SKM-1 treated with dmso at 0.1 percent for 144 hours (cell line): ENCODE measurements at regions not wholly inside any gene's neighbourhood (a gene's known extent, or its start where the extent isn't known, plus 50 kb on each side); places are given as distances from the start of the nearest gene placed in this dataset.
A peak's percentile ranks its signal among the peaks of the same experiment; 100 is the strongest.

Experiments
- DNase-seq: peaks from one replicate; lab custom pipeline; 2025; ENCODE audit not compliant: unreplicated experiment; lab: John Stamatoyannopoulos, UW

- no peak for DNase-seq
Measured at GRCh38 chr10:6339891-6340290, 137.2 kb downstream of the PFKFB3 start.

DNA sequence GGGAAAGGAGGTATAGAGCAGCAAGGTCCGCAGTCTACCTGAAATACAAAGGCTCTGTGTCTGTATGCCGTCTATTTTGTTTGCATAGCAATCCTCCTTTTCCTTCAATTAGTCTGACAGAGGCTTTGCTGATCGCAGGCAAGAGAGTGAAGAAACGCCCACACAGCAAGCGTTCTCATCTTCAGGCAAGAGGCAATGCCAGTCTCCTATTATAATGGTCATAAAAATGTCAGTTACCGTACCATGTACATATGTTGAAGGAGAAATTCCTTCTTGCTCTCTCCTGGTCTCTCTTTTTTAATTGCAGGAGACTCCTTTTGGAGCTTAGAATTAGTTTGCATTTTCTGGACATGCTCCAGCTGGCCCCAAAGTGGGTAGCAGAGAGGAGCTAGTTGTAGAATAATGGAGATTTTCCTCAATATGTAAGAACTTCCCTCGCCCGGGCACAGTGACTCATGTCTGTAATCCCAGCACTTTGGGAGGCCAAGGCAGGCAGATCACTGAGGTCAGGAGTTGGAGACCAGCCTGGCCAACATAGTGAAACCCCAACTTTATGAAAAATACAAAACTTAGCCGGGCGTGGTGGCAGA, 139.5 kb downstream of the PFKFB3 start:
- no peak for DNase-seq

GRCh38 chr10:6343305-6344010, 140.7 kb downstream of the PFKFB3 start:
- DNase-seq, result no peak

GRCh38 chr10:6345404-6345803, 142.7 kb downstream of the PFKFB3 start:
- DNase-seq, result no peak

- no peak for DNase-seq
Measured at GRCh38 chr10:6346631-6347030, 143.9 kb downstream of the PFKFB3 start.

- DNase-seq, result no peak
Measured at GRCh38 chr10:6347391-6347951, 144.7 kb downstream of the PFKFB3 start.

GRCh38 chr10:6348096-6348874, 145.6 kb downstream of the PFKFB3 start:
- peak; percentile 81 for DNase-seq

DNA sequence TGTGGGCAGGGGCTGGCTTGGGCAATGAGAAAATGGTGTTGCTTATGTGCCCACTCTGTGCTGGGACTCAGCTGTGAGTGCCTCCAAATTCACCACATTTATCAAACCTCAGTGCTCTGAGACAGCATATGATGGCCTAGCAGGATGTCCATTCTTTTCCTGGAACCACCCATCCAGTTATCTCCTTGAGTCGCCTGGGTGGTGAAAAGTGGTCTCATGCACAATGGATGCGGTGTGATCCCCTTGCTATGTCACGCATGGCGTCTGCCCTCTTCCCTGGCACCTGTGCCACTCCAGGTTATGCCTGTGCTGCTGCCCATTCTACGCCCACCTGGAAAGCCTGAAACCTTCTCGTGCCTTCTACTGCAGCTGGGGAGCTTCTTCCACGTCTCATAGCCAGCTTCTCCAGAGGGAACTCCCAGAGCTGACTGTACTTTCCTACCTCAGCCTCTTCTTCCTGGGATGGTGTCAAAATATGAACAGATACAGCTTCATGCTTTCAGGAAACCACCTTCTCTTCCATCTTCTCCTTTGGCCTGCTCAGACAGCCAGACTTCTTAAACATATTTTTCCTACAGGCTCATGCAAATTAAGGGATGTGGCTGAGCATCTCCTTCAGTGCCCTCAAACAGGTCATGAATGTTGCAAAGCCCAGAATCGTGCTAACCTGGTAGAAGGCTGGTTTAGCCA, 147.3 kb downstream of the PFKFB3 start:
- no peak for DNase-seq

DNA sequence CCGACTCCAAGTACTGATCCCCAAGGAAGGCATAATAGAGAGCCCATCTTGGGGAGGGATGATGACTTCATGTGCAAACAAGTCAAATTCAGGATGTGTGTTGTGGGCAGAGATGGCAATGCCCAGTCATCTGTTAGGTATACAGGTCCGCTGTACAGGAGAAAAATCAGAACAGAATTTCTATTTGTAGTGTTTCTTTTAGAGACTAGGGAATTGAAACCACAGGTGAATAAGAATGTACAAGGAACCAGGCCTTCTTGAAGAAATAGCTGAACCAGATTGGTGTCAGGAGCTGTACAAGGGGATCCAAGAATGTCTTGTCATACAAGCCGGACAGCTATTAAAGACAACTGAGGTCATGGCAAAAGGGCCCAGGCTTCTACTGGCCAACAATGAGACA, 147.9 kb downstream of the PFKFB3 start:
- DNase-seq, result no peak

DNA sequence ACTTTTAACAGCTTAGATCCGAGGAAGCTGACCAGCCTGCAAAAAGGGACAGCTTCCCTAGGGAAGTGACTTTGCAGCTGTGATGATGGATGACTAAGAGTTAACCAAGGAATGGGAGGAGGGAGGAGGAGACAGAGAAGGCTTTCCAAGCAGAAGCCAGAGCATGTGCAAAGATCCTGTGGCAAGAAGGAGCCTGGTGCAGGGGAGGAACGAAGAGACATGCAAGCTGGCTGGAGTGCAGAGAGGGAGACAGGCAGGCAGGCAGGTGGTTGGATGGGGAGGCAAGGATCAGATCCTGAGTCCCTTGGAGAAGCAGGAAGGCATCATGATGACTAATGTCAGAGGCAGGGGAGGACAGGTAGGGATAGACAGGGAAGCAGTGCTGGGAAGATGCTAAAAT, 148.8 kb downstream of the PFKFB3 start:
- DNase-seq, result no peak

DNA sequence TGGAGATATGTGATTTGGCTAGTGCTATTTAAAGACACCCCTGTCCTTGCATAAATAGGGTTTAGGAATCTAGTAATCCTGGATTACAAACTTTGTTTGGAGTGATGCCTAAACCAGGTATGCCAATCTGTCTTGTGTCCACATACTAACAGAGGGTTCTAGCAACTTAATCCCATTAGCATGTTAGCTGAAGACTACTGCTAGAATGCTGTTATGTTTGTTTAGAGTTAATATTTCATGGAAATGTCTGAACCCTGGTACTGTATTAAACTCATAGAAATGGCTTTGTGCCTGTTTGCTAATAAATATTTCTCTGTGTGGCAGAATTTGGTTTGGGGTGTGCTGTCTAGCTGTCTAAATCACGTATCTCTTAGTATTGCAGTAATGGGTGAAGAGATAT, 150.8 kb downstream of the PFKFB3 start:
- DNase-seq, result no peak

DNA sequence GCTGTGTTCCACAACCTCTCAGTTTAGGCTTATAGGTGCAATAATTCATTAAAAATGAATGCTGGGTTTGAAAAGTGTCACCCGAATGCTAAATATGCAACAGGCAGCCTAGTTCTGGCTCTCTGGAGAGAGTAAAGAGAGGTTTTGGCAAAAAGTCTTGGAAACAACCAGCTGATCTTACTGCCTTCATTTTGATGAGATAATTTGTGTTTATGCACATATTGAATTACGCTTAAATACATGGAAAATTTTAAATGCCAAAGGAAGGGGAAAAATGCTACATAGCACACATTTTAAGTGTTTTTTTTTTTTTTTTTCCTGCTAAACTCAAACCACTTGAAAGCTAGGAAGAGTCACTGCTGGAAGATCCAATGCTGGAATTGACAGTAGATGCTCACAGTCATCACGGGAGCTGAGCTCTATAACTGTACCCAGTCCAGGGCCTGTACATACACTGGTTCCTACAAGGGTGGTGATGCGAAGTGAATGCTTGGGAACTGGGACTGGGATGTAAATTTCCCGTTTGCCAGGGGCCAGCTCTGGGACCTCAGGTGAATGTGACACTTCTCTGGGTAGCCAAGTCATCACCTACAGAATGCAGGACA, 151.5 kb downstream of the PFKFB3 start:
- DNase-seq, result no peak

- DNase-seq, result no peak
Measured at GRCh38 chr10:6356280-6356793, 153.6 kb downstream of the PFKFB3 start.

GRCh38 chr10:6361869-6362268, 159.1 kb downstream of the PFKFB3 start:
- no peak for DNase-seq

DNA sequence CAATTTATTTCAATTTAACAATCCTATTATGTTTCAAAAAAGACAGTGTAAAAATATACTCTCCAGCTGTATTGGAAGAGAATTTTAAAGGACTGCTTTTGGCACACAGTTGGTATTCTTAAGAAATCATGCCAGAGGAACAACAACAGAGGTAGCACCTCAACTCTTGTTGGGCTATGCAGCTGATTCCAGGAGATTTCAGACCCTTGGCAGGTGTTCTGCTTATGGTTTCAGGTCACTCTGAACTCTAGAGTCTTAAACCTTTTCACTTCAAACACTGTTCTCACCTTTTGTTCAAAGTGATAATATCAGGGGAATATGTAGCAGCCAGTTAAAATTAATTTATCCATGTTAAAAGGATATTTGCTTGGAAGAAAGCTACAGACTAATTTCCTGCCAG, 160.1 kb downstream of the PFKFB3 start:
- no peak for DNase-seq

GRCh38 chr10:6363511-6363910, 160.8 kb downstream of the PFKFB3 start:
- no peak for DNase-seq

DNA sequence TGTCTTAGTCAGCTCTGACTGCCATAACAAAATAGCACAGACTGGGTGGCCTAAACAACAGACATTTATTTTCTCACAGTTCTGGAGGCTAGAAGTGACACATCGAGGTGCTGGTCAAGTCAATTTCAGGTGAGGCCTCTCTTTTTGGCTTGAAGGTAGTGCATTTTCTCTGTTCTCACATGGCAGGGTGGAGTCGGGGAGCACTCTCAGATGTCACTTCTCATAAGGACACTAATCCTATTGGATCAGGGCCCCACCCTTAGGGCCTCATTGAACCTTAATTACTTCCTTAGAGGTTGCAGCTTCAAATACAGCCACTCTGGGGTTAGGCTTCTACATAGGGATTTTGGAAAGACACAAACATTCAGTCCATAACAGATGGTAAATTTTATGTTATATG, 161.6 kb downstream of the PFKFB3 start:
- DNase-seq, result no peak

- DNase-seq, result no peak
Measured at GRCh38 chr10:6364893-6365292, 162.2 kb downstream of the PFKFB3 start.

DNA sequence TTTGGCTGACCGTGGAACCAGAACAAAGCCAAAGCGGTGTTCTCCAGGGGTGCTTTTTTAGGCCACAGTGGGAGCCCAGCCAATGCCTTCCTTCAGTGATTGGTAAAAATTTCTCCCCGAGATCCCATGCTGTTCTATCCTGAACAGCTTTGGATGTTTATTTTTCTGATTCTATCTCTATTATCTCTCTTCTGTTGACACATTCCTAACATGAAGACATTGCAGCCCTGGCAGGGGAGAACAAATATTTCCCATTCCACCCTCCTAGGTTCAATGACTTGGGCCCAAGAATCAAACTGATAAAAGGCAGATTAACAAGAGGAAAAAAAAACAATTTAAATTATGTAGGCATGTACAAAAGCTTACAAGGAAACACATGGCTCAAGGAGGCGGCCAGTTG, 162.7 kb downstream of the PFKFB3 start:
- no peak for DNase-seq
